ENCODE measurements at regions not wholly inside any gene's neighbourhood (a gene's known extent, or its start where the extent isn't known, plus 50 kb on each side); places are given as distances from the start of the nearest gene placed in this dataset.

- no peak for DNase-seq (ENCODE audit: low read depth)
Measured at GRCh38 chr15:29917600-29918597, 95.6 kb upstream of the TJP1 start.

- no peak for DNase-seq (ENCODE audit: low read depth)
Measured at GRCh38 chr15:29914511-29914926, 92.3 kb upstream of the TJP1 start.

- DNase-seq (ENCODE audit: low read depth): no peak
Measured at GRCh38 chr15:29913528-29914135, 91.4 kb upstream of the TJP1 start.

GRCh38 chr15:29911705-29912104 is 89.4 kb upstream of the TJP1 start:
- no peak for DNase-seq (ENCODE audit: low read depth)

GRCh38 chr15:29910068-29910467 is 87.8 kb upstream of the TJP1 start:
- no peak for DNase-seq (ENCODE audit: low read depth)

GRCh38 chr15:29904757-29905417 is 82.6 kb upstream of the TJP1 start:
- DNase-seq (ENCODE audit: low read depth): no peak

- no peak for DNase-seq (ENCODE audit: low read depth)
Measured at GRCh38 chr15:29903785-29904464, 81.7 kb upstream of the TJP1 start.

- DNase-seq (ENCODE audit: low read depth): no peak
Measured at GRCh38 chr15:29903028-29903427, 80.8 kb upstream of the TJP1 start.

GRCh38 chr15:29900237-29901189 is 78.2 kb upstream of the TJP1 start:
- DNase-seq (ENCODE audit: low read depth): no peak

- no peak for DNase-seq (ENCODE audit: low read depth)
Measured at GRCh38 chr15:29896062-29896461, 73.8 kb upstream of the TJP1 start.

GRCh38 chr15:29891096-29891457 is 68.8 kb upstream of the TJP1 start:
- no peak for DNase-seq (ENCODE audit: low read depth)

GRCh38 chr15:29890336-29891095 is 68.2 kb upstream of the TJP1 start:
- no peak for DNase-seq (ENCODE audit: low read depth)

GRCh38 chr15:29889542-29890329 is 67.5 kb upstream of the TJP1 start:
- no peak for DNase-seq (ENCODE audit: low read depth)

GRCh38 chr15:29888646-29889045 is 66.4 kb upstream of the TJP1 start:
- no peak for DNase-seq (ENCODE audit: low read depth)

- DNase-seq (ENCODE audit: low read depth): no peak
Measured at GRCh38 chr15:29887721-29888120, 65.5 kb upstream of the TJP1 start.

GRCh38 chr15:29885183-29885582 is 62.9 kb upstream of the TJP1 start:
- DNase-seq (ENCODE audit: low read depth): no peak

- DNase-seq (ENCODE audit: low read depth): no peak
Measured at GRCh38 chr15:29883126-29883525, 60.9 kb upstream of the TJP1 start.

GRCh38 chr15:29880886-29881285 is 58.6 kb upstream of the TJP1 start:
- DNase-seq (ENCODE audit: low read depth): no peak

GRCh38 chr15:29880341-29880740 is 58.1 kb upstream of the TJP1 start:
- no peak for DNase-seq (ENCODE audit: low read depth)

- no peak for DNase-seq (ENCODE audit: low read depth)
Measured at GRCh38 chr15:29874977-29875376, 52.7 kb upstream of the TJP1 start.

Measured in activated T-cell treated with anti-CD3 and anti-CD28 coated beads for 1 hour (primary cell).